HG03571 (cell line): ENCODE measurements at regions not wholly inside any gene's neighbourhood (a gene's known extent, or its start where the extent isn't known, plus 50 kb on each side); places are given as distances from the start of the nearest gene placed in this dataset.

Experiments
- ATAC-seq: cut with Tn5 transposase; IDR thresholded peaks from one replicate; pipeline ENCODE4 v1.9.1; 2021; ENCODE audit not compliant: unreplicated experiment

- no peak for ATAC-seq
These were observed 128.6 kb upstream of the SNX19 start for GRCh38 chr11:131044851-131045250.

GRCh38 chr11:131052367-131052766, 136.1 kb upstream of the SNX19 start:
- ATAC-seq: no peak

DNA sequence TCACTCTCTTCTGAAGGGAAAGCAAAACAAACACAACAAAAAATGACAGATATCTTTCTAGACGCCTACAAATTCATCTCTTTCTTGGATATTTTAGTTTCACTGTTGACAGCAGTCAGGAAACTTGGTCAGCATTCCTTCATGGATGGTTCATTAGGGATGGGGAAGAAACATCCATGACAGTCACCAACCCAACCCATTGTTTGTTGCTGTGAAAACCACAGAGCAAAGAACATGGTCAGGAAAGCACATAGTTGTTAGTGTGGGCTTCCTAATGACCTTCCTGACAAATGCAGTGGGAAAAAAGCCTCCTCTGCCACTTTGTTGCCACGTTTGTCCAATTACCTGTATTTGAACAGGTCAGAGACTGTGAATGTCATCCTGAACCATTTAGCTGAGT, 139.8 kb upstream of the SNX19 start:
- no peak for ATAC-seq

- ATAC-seq: no peak
These were observed 147.4 kb upstream of the SNX19 start for GRCh38 chr11:131063638-131064037.

DNA sequence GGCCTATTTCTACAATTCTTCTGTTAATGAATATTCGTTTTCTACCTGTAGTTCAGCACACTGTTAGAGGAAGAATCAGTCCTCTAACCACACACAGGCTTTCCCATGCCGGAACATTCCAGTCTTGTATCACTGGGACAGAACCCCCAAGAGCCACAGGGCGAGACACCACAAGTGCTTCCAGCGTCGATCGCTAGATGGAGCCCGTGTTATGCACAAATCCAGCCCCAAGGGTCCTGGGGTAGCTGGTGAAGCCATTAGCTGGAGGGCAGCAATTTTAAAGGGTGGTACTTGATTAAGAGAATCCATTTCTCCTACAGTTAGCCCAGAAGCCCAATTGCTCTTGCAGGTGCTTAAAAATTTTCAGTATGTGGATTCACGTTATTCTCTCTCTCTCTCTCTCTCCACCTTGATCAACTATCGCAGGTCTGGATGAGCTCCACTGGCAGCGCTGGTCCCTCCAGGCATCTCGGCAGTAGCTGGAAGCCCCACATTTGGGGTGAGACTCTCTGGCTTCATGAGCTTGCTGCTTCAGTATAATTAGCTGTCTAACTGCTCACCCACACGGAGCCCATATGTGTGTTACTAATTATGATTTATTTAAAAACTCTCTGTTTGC, 148.2 kb upstream of the SNX19 start:
- no peak for ATAC-seq

DNA sequence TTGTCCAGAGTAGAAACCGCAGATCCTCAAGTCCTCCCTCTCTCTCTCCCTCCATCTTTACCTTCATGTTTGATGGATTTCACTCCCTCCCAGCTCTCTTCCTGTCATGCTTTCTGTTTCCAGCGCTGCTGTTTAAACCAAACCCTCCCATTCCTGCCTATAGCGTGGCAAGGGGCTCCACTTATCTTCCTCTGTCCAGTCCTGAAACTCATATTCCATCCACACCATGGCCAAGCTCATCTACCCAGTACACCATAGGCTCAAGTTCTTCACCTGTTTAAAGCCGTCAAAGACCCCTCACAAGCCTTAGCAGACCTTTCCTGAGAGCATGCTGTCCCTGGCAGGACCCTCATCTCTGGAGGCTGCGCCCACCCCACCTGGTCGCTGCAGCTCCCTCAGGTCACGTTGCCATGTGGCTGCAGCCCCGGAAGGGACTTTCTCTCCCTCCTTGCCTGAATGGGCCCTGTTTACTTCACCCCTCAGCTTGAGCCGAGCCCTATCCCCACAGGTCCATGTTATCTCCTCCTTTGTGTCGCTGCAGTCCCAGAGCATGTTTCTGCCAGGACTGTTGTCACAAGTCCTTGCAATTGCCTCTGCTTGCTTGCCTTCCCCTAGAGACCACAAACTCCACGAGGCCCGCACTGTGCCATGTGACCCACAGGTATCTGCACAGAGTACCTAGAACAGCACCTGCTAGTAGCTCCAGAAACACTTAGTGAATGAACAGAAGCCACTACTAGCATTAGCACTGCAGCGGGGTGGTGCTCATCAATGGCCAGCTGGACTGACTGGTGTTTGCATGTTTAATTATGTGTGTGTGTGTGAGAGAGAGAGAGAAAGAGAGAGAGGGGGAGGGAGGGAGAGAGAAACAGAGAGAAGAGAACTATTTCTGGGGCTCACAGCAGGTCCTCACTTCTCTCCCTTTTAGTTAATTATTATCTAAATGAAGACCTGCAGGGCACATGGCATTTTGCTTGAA, 149.4 kb upstream of the SNX19 start:
- no peak for ATAC-seq

- no peak for ATAC-seq
These were observed 150.3 kb upstream of the SNX19 start for GRCh38 chr11:131066551-131066950.

DNA sequence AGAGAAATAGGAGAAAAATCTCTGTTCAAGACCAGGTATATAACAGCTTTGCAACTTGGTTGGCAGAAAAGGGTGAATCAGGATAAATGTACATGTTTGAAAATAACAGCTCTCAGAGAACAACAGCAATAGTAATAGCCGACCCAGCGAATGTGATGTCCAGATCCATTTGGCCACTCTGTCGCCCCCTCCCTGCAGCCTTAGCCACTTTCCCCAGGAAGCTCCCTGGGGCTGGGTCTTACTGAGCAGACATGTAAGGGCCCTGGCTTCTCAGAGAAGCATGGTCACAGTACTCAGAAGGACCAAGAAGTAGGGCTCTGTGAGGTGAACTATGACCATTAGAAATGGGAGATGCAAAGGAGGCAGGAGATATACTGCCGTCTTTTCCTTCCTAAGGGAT, 154.1 kb upstream of the SNX19 start:
- ATAC-seq: no peak

GRCh38 chr11:131073167-131073566, 156.9 kb upstream of the SNX19 start:
- no peak for ATAC-seq

DNA sequence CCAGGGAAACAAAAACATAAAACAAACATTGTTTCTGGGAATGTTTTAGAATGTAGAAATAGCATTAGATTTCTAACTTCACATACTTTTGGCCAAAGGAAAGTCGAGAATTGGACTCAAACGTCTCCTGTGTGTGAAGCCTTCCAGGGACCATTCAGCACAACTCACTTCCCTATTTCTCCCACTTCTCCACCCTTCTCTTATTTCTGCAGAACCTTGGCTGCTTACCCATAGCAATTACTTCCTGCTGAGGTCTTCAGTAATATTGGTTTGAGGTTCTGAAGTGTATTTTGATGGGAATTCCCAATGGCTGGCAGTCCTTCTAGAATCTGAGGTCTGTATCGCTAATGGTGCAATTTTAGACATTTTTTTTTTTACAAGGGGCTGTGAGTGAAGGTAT, 158.3 kb upstream of the SNX19 start:
- no peak for ATAC-seq

DNA sequence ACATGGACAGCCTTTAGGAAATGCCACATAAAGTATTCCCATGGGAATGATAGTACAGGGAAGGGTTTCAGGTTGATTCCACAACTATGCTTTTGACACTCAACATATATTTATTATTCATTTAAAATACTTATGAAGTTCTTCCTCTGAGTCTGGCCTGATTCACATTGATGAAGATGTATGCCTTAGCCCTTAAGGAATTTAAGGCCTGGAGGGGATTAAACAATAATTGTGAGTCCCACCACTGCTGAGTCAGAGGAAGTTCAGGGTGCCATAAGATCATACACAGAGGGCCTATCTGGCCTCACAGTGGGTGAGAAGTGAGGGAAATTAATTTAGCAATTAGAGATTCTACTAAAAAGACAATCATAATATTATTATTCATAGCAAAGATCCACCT, 161.1 kb upstream of the SNX19 start:
- no peak for ATAC-seq

GRCh38 chr11:131079036-131079435, 162.8 kb upstream of the SNX19 start:
- ATAC-seq: no peak

GRCh38 chr11:131089727-131090245, 173.5 kb upstream of the SNX19 start:
- ATAC-seq: no peak

GRCh38 chr11:131092469-131092868, 176.2 kb upstream of the SNX19 start:
- ATAC-seq: no peak

DNA sequence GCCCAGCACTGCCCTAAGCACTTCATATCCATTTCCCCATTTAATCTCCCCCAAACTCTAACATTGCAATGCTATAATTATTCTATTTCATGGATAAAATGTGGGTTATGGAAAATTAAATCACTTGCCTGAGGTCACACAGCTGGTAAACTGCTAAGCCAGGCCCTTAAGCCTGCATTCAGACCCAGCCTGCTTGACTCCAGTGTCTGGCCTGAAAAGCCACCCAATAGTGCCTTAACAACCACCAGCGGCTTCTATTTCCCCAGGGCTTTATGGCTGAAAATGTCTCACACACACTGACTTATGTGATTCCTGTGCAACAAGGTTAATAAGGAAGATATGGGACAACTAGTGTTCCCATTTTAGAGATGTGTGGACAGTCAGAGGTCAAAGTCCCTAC, 178.5 kb upstream of the SNX19 start:
- ATAC-seq: no peak

- ATAC-seq: no peak
These were observed 179.4 kb upstream of the SNX19 start for GRCh38 chr11:131095511-131096185.

DNA sequence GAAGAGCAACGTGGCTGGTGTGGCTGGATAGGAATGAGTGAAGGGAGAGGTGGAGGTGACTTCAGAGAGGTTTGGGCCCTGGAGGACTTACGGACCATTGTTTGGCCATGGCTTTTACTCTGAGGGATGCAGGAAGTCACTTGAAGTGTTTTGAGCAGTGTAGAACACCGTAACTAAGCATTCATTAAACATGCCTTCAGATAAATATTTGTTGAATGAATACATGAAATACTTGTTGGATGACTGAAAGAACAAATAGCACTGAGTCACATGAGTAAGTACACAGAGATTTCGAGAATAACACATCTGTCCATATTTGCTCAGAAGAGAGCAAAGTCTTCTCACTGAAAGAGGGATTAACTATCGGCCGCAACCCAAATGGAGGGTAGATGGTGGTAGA, 182.7 kb upstream of the SNX19 start:
- ATAC-seq: no peak

- no peak for ATAC-seq
These were observed 183.5 kb upstream of the SNX19 start for GRCh38 chr11:131099746-131100145.

DNA sequence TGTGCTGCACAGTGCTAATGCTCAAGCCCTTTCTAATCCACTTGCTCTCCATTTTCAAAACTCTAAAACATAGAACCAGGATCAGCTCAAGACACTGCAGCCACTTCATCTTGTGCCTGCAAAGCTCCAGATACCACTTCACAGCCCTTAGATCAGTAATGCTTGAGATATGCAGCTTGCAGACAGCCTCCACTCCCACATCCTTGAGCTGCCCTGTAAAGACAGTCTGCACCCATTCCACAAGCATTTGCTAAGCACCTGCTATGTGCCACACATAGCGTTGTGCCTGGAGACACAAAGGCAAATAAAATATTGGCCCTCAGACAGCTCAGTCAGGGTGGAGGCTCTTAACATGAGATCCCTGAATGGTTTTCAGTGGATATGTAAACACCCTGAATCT, 192.5 kb upstream of the SNX19 start:
- ATAC-seq: no peak

DNA sequence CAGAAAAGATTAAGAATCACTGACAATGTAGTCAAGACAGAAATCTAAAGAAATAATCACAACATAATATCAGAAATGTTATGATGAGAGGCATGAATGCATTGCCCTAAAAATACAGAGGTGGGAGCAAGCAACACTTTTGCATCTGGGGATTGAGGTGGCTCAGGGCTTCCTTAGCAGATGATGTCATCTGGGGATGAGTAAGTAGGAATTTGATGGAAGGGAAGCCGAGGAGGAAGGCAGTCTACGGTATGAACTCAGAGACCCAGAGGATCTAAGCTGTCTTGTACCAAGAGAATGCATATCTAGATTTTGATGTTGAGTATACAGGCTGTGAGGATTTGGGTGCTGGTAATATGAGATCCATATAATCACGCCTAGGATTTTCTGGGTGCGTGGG, 193.0 kb upstream of the SNX19 start:
- no peak for ATAC-seq

- no peak for ATAC-seq
These were observed 193.5 kb upstream of the SNX19 start for GRCh38 chr11:131109790-131110189.

- no peak for ATAC-seq
These were observed 195.5 kb upstream of the SNX19 start for GRCh38 chr11:131111775-131112174.
